H1 (cell line): ENCODE measurements at regions not wholly inside any gene's neighbourhood (a gene's known extent, or its start where the extent isn't known, plus 50 kb on each side); places are given as distances from the start of the nearest gene placed in this dataset.

ENCODE experiments used
- CTCF ChIA-PET: fragments of 300-600 bp; sonication (Branson Sonifier 250); formaldehyde crosslinking; loops from one replicate; lab custom pipeline; 2021; ENCODE audit not compliant: partially characterized antibody; lab: Charles Lee
- POLR2A ChIA-PET: fragments of 300-600 bp; sonication (Branson Sonifier 250); formaldehyde crosslinking; loops from one replicate; lab custom pipeline; 2021; ENCODE audit warnings: inconsistent platforms; ENCODE audit not compliant: partially characterized antibody; lab: Charles Lee
- DNase-seq, 2 experiments: peaks; one replicate each; pipeline versions ENCODE4 v3.0.0 to v3.0.0-alpha.2; 2010 to 2022; ENCODE audit warnings: low spot score in 2 of 2, low read depth in 1 of 2, mixed read lengths in 1 of 2
- FAIRE-seq: peaks from 2 replicates; lab custom pipeline; 2011; peaks lifted over from hg19 to GRCh38; lab: Jason Lieb, UNC
- H2AFZ ChIP-seq: 2 replicates; pipeline ENCODE4 v1.8.1; 2012; ENCODE audit warnings: low read length, inconsistent platforms
- H2AK5ac ChIP-seq: 2 replicates; pipeline ENCODE4 v1.6.1; 2013; ENCODE audit warnings: low read depth, low read length
- H2BK120ac ChIP-seq: replicated peaks from 2 replicates; pipeline ENCODE3; 2013; ENCODE audit warnings: low read depth, low read length, inconsistent platforms
- H2BK12ac ChIP-seq: 2 replicates; pipeline ENCODE4 v1.6.1; 2013; ENCODE audit warnings: low read depth, low read length
- H2BK15ac ChIP-seq: 2 replicates; pipeline ENCODE4 v1.6.1; 2013; ENCODE audit warnings: low read length
- H2BK20ac ChIP-seq: 2 replicates; pipeline ENCODE4 v1.6.1; 2013; ENCODE audit warnings: low read length
- H2BK5ac ChIP-seq: 2 replicates; pipeline ENCODE4 v1.6.1; 2013; ENCODE audit warnings: low read depth, low read length
- H3K14ac ChIP-seq: 2 replicates; pipeline ENCODE4 v1.6.1; 2013; ENCODE audit warnings: inconsistent platforms; ENCODE audit not compliant: insufficient read length
- H3K18ac ChIP-seq: 2 replicates; pipeline ENCODE4 v1.6.1; 2013; ENCODE audit warnings: low read length; ENCODE audit errors: extremely low read depth
- H3K23ac ChIP-seq: 2 replicates; pipeline ENCODE4 v1.6.1; 2013; ENCODE audit warnings: inconsistent platforms; ENCODE audit not compliant: insufficient read length
- H3K23me2 ChIP-seq: 2 replicates; pipeline ENCODE4 v1.6.1; 2013; ENCODE audit warnings: low read depth, low read length
- H3K27ac ChIP-seq: 2 replicates; pipeline ENCODE4 v1.6.1; 2011; ENCODE audit warnings: low read depth, low read length, inconsistent platforms
- H3K27me3 ChIP-seq, 4 experiments: replicated peaks in 1 of 4; 1 replicate in 1 of 4; 2 replicates in 3 of 4; pipeline versions ENCODE4 v1.6.1 to v1.8.1; 2011 to 2013; ENCODE audit warnings: low read length in 3 of 4, mild to moderate bottlenecking in 3 of 4, inconsistent platforms in 2 of 4, mixed read lengths in 2 of 4, moderate library complexity in 1 of 4; ENCODE audit not compliant: control insufficient read depth in 3 of 4, insufficient read depth in 3 of 4; ENCODE audit errors: extremely low read depth in 1 of 4
- H3K36me3 ChIP-seq, 4 experiments: 2 replicates each; pipeline versions ENCODE4 v1.6.1 to v1.8.1; 2011 to 2013; ENCODE audit warnings: mild to moderate bottlenecking in 4 of 4, low read length in 3 of 4, moderate library complexity in 2 of 4, control low read depth in 1 of 4, inconsistent platforms in 1 of 4; ENCODE audit not compliant: insufficient read depth in 4 of 4, control insufficient read depth in 2 of 4
- H3K4ac ChIP-seq: replicated peaks from 2 replicates; pipeline ENCODE3; 2013; ENCODE audit warnings: low read length, low read depth, mixed read lengths, inconsistent platforms; ENCODE audit not compliant: insufficient read length
- H3K4me1 ChIP-seq, 4 experiments: replicated peaks in 1 of 4; 1 replicate in 1 of 4; 2 replicates in 3 of 4; pipeline versions ENCODE4 v1.6.1 to v1.8.1; 2011 to 2013; ENCODE audit warnings: low read length in 3 of 4, inconsistent platforms in 2 of 4, mixed read lengths in 1 of 4; ENCODE audit not compliant: insufficient read depth in 4 of 4, control insufficient read depth in 3 of 4
- H3K4me2 ChIP-seq, 2 experiments: 2 replicates each; pipeline versions ENCODE4 v1.6.1 to v1.8.1; 2011 to 2013; ENCODE audit warnings: low read depth in 2 of 2, low read length in 2 of 2, control low read depth in 1 of 2, inconsistent platforms in 1 of 2, mild to moderate bottlenecking in 1 of 2; ENCODE audit not compliant: insufficient read depth in 1 of 2
- H3K4me3 ChIP-seq, 4 experiments: fragments of 200-600, 300-600 bp in 1 of 4; sonication (generic), shearing (Covaris generic), sonication (Bioruptor Twin) in 1 of 4; 2 replicates each; pipeline versions ENCODE4 v1.5.1 to v1.8.1; 2011 to 2016; ENCODE audit warnings: low read length in 4 of 4, low read depth in 3 of 4, control low read depth in 2 of 4, inconsistent platforms in 2 of 4, mild to moderate bottlenecking in 2 of 4, mixed read lengths in 1 of 4, moderate library complexity in 1 of 4; ENCODE audit not compliant: insufficient read depth in 2 of 4; ENCODE audit errors: extremely low read depth in 1 of 4
- H3K56ac ChIP-seq: replicated peaks from 2 replicates; pipeline ENCODE3; 2013; ENCODE audit warnings: low read depth, mild to moderate bottlenecking, mixed read lengths, low read length, inconsistent platforms; ENCODE audit not compliant: insufficient read length
- H3K79me1 ChIP-seq: 2 replicates; pipeline ENCODE4 v1.6.1; 2013; ENCODE audit warnings: low read depth, low read length, control low read depth
- H3K79me2 ChIP-seq, 2 experiments: 2 replicates each; pipeline versions ENCODE4 v1.6.1 to v1.8.1; 2012 to 2013; ENCODE audit warnings: low read length in 2 of 2, mild to moderate bottlenecking in 2 of 2, inconsistent platforms in 1 of 2; ENCODE audit not compliant: insufficient read depth in 2 of 2, control insufficient read depth in 1 of 2
- H3K9ac ChIP-seq, 4 experiments: replicated peaks in 1 of 4; 1 replicate in 1 of 4; 2 replicates in 3 of 4; pipeline versions ENCODE4 v1.6.1 to v1.8.1; 2011 to 2013; ENCODE audit warnings: low read depth in 3 of 4, low read length in 3 of 4, control low read depth in 2 of 4, mild to moderate bottlenecking in 2 of 4, moderate library complexity in 2 of 4, inconsistent platforms in 1 of 4; ENCODE audit errors: extremely low read depth in 1 of 4
- H3K9me3 ChIP-seq, 2 experiments: 2 replicates each; pipeline versions ENCODE4 v1.6.1 to v1.8.1; 2012 to 2013; ENCODE audit warnings: mild to moderate bottlenecking in 2 of 2, moderate library complexity in 2 of 2, control low read depth in 1 of 2, inconsistent platforms in 1 of 2, low read depth in 1 of 2, low read length in 1 of 2, mixed read lengths in 1 of 2; ENCODE audit not compliant: insufficient read depth in 2 of 2
- H4K20me1 ChIP-seq, 2 experiments: replicated peaks in 1 of 2; 2 replicates each; pipeline versions ENCODE3 to v1.8.1; 2011 to 2013; ENCODE audit warnings: inconsistent platforms in 2 of 2, low read length in 2 of 2, mild to moderate bottlenecking in 1 of 2; ENCODE audit not compliant: insufficient read depth in 2 of 2, control insufficient read depth in 1 of 2
- H4K5ac ChIP-seq: 2 replicates; pipeline ENCODE4 v1.6.1; 2013; ENCODE audit warnings: low read length, low read depth, mixed read lengths, inconsistent platforms; ENCODE audit not compliant: insufficient read length
- H4K8ac ChIP-seq: 2 replicates; pipeline ENCODE4 v1.8.0; 2013; ENCODE audit warnings: mild to moderate bottlenecking, moderate library complexity, low read length, inconsistent platforms; ENCODE audit not compliant: insufficient read depth; ENCODE audit errors: extremely low read depth
- H4K91ac ChIP-seq: replicated peaks from 2 replicates; pipeline ENCODE3; 2013; ENCODE audit warnings: low read length, mixed read lengths, inconsistent platforms; ENCODE audit not compliant: insufficient read length
- CBX8 ChIP-seq: fragments of 300-800, 300-1000 bp; sonication (generic); IDR thresholded peaks from 2 replicates; pipeline ENCODE4 v1.7.1; 2016; ENCODE audit warnings: low read depth, low read length, borderline replicate concordance
- CEBPB ChIP-seq: IDR thresholded peaks from 2 replicates; pipeline ENCODE4 v1.6.1; 2012; ENCODE audit warnings: low read depth, low read length
- CHD1 ChIP-seq: IDR thresholded peaks from 2 replicates; pipeline ENCODE4 v1.6.1; 2012; ENCODE audit warnings: low read depth, low read length, improper control_type of control experiment
- FOSL1 ChIP-seq: IDR thresholded peaks from 2 replicates; pipeline ENCODE4 v1.6.1; 2011; ENCODE audit warnings: mild to moderate bottlenecking, low read depth, low read length, moderate library complexity; ENCODE audit not compliant: insufficient read depth
- NANOG ChIP-seq: IDR thresholded peaks from 2 replicates; pipeline ENCODE4 v1.6.1; 2011; ENCODE audit warnings: low read length, low read depth, mild to moderate bottlenecking, inconsistent platforms; ENCODE audit not compliant: insufficient read depth, poor library complexity, severe bottlenecking
- SIX5 ChIP-seq: IDR thresholded peaks from 2 replicates; pipeline ENCODE4 v1.6.1; 2011; ENCODE audit warnings: mild to moderate bottlenecking, low read depth, low read length
- TCF12 ChIP-seq: IDR thresholded peaks from 2 replicates; pipeline ENCODE4 v1.6.1; 2011; ENCODE audit warnings: low read depth, mild to moderate bottlenecking, low read length
- YY1 ChIP-seq: IDR thresholded peaks from 2 replicates; pipeline ENCODE4 v1.6.1; 2011; ENCODE audit warnings: low read depth, mild to moderate bottlenecking, low read length
- WGBS, 2 experiments: shearing (Covaris generic) in 1 of 2; methylation state at CpG; one replicate each; pipeline versions ENCODE4 v1.1.6 to v1.1.7; 2013 to 2015; ENCODE audit warnings: low lambda C conversion rate in 2 of 2, mixed read lengths in 2 of 2, inconsistent platforms in 1 of 2, low coverage in 1 of 2, missing lambda C conversion rate in 1 of 2; ENCODE audit not compliant: insufficient replicate concordance in 2 of 2, insufficient coverage in 1 of 2, insufficient read length in 1 of 2; ENCODE audit errors: extremely low coverage in 1 of 2, missing lambda C conversion rate in 1 of 2; 5-methylcytosine and 5-hydroxymethylcytosine counted together

DNA sequence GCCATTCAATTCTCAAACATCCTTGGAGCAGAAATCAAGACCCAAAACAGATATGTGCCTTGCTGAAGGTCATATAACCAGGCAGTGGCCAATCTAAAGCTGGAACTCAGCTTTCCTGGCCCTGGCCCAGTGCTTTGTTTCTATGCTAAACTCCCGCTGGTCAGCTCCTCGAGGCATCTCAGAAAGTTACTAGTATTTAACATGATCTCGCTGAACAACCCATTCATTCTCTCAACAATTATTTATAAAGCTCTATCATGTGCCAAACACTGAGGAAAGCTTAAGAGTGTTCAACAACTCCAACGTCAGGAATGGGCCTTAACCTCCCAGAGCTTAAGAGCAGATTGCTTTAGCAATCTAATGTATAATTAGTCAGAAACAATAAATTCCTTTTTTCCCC is 54.0 kb downstream of the FOXD1 start:
- Histone ChIP-seq H3K79me2 (no peaks in the 10 kb centered on the region), H3K9ac (no peak overlapping the region), H3K27me3 (no peaks in the 10 kb centered on the region; a peak in 1 of 7 replicates), H2BK20ac (no peak overlapping the region), H3K9me3 (no peaks in the 10 kb centered on the region), H4K20me1 (no peaks in the 10 kb centered on the region), H3K14ac (no peak overlapping the region), H2AK5ac (no peak overlapping the region), H3K79me1 (no peaks in the 10 kb centered on the region), H3K23me2 (no peaks in the 10 kb centered on the region), H2BK5ac (no peak overlapping the region), H3K4ac (no peak overlapping the region), H3K23ac (no peak overlapping the region), H2BK15ac (no peak overlapping the region), H3K36me3 (no peaks in the 10 kb centered on the region), H4K5ac (no peak overlapping the region), H4K8ac (no peak overlapping the region), H2BK120ac (no peak overlapping the region), H3K4me1 (no peaks in the 10 kb centered on the region), H3K4me3 (no peak overlapping the region), H2BK12ac (no peak overlapping the region), H3K56ac (no peak overlapping the region), H3K4me2 (no peak overlapping the region), H4K91ac (no peak overlapping the region), H2AFZ (0 out of 2 replicates have a peak overlapping the region, but pooled peaks have one; percentile 42), H3K18ac (no peak overlapping the region), H3K27ac (no peak overlapping the region)
- DNase-seq (no peak), FAIRE-seq (no peak)
- ChIA-PET CTCF (interaction anchor here (1.6 to 1.8 kb wide), 2 partner anchors 16 to 25 kb away, joined by 4 to 5 read pairs; no protein-coding TSS in a partner anchor), POLR2A (no interaction called here)
- WGBS, 2 experiments = 81% methylated on average over 4 of the region's 4 CpGs; no CpG with 5 or more reads in 1 of the 2 experiments
- TF ChIP-seq CHD1 (no peak), SIX5 (no peak), FOSL1 (no peak), CEBPB (no peak), TCF12 (no peak), CBX8 (no peak), YY1 (no peak), NANOG (no peak)
